ENCODE measurements at regions not wholly inside any gene's neighbourhood (a gene's known extent, or its start where the extent isn't known, plus 50 kb on each side); places are given as distances from the start of the nearest gene placed in this dataset.

- no peak for DNase-seq (ENCODE audit: extremely low spot score, unreplicated experiment)
- no peak for TF ChIP-seq CTCF (IDR thresholded peaks at IDR 0.05)
- no peaks in the 10 kb centered on the region for H3K27me3 Mint-ChIP-seq (ENCODE audit: unreplicated experiment)
- H3K27ac Mint-ChIP-seq (ENCODE audit: unreplicated experiment): no peak overlapping the region
- H3K36me3 Mint-ChIP-seq (ENCODE audit: unreplicated experiment): no peaks in the 10 kb centered on the region
- no peaks in the 10 kb centered on the region for H3K4me1 Mint-ChIP-seq (ENCODE audit: unreplicated experiment)
- no peak overlapping the region for H3K4me3 Mint-ChIP-seq (ENCODE audit: unreplicated experiment)
- H3K9me3 Mint-ChIP-seq (ENCODE audit: unreplicated experiment): peaks cover 26% of the 10 kb centered on the region
These were observed 308.0 kb upstream of the SFSWAP start for GRCh38 chr12:131402781-131403396.

- TF ChIP-seq CTCF (IDR thresholded peaks at IDR 0.05): no peak
- DNase-seq (ENCODE audit: extremely low spot score, unreplicated experiment): no peak
- Mint-ChIP-seq H3K4me3 (ENCODE audit: unreplicated experiment) (no peak overlapping the region), H3K9me3 (ENCODE audit: unreplicated experiment) (peaks cover 20% of the 10 kb centered on the region), H3K36me3 (ENCODE audit: unreplicated experiment) (no peaks in the 10 kb centered on the region), H3K27ac (ENCODE audit: unreplicated experiment) (no peak overlapping the region), H3K4me1 (ENCODE audit: unreplicated experiment) (no peaks in the 10 kb centered on the region), H3K27me3 (ENCODE audit: unreplicated experiment) (no peaks in the 10 kb centered on the region)
These were observed 307.2 kb upstream of the SFSWAP start for GRCh38 chr12:131403676-131404075.

- Mint-ChIP-seq H3K27ac (ENCODE audit: unreplicated experiment) (no peak overlapping the region), H3K4me3 (ENCODE audit: unreplicated experiment) (no peak overlapping the region), H3K36me3 (ENCODE audit: unreplicated experiment) (no peaks in the 10 kb centered on the region), H3K9me3 (ENCODE audit: unreplicated experiment) (peaks cover 13% of the 10 kb centered on the region), H3K4me1 (ENCODE audit: unreplicated experiment) (no peaks in the 10 kb centered on the region), H3K27me3 (ENCODE audit: unreplicated experiment) (no peaks in the 10 kb centered on the region)
- no peak for DNase-seq (ENCODE audit: extremely low spot score, unreplicated experiment)
- TF ChIP-seq CTCF (IDR thresholded peaks at IDR 0.05): no peak
These were observed 306.2 kb upstream of the SFSWAP start for GRCh38 chr12:131404705-131405104.

GRCh38 chr12:131407221-131408035 lies 303.5 kb upstream of the SFSWAP start:
- Mint-ChIP-seq H3K9me3 (ENCODE audit: unreplicated experiment) (peaks cover 17% of the 10 kb centered on the region), H3K27me3 (ENCODE audit: unreplicated experiment) (no peaks in the 10 kb centered on the region), H3K4me1 (ENCODE audit: unreplicated experiment) (no peaks in the 10 kb centered on the region), H3K4me3 (ENCODE audit: unreplicated experiment) (no peak overlapping the region), H3K27ac (ENCODE audit: unreplicated experiment) (no peak overlapping the region), H3K36me3 (ENCODE audit: unreplicated experiment) (no peaks in the 10 kb centered on the region)
- no peak for DNase-seq (ENCODE audit: extremely low spot score, unreplicated experiment)
- TF ChIP-seq CTCF (IDR thresholded peaks at IDR 0.05): no peak

- Mint-ChIP-seq H3K27me3 (ENCODE audit: unreplicated experiment) (no peaks in the 10 kb centered on the region), H3K4me3 (ENCODE audit: unreplicated experiment) (no peak overlapping the region), H3K4me1 (ENCODE audit: unreplicated experiment) (no peaks in the 10 kb centered on the region), H3K9me3 (ENCODE audit: unreplicated experiment) (peaks cover 17% of the 10 kb centered on the region), H3K36me3 (ENCODE audit: unreplicated experiment) (no peaks in the 10 kb centered on the region), H3K27ac (ENCODE audit: unreplicated experiment) (no peak overlapping the region)
- DNase-seq (ENCODE audit: extremely low spot score, unreplicated experiment): no peak
- TF ChIP-seq CTCF (IDR thresholded peaks at IDR 0.05): no peak
These were observed 302.9 kb upstream of the SFSWAP start for GRCh38 chr12:131408036-131408365.
